IPS DF 6.9 (cell line): ENCODE measurements at regions not wholly inside any gene's neighbourhood (a gene's known extent, or its start where the extent isn't known, plus 50 kb on each side); places are given as distances from the start of the nearest gene placed in this dataset.

Experiments used
- DNase-seq: peaks from one replicate; pipeline ENCODE4 v3.0.0-alpha.2; 2013; ENCODE audit warnings: low read depth, low spot score
- H3K27ac ChIP-seq: one replicate; pipeline ENCODE4 v1.5.1; 2013; ENCODE audit warnings: low read length, control low read depth
- H3K27me3 ChIP-seq: 2 replicates; pipeline ENCODE4 v1.6.1; 2013; ENCODE audit warnings: mild to moderate bottlenecking, low read length; ENCODE audit not compliant: control insufficient read depth, insufficient read depth
- H3K36me3 ChIP-seq: 2 replicates; pipeline ENCODE4 v1.6.1; 2013; ENCODE audit warnings: low read length; ENCODE audit not compliant: control insufficient read depth, insufficient read depth
- H3K4me1 ChIP-seq: 2 replicates; pipeline ENCODE4 v1.6.1; 2013; ENCODE audit warnings: low read length; ENCODE audit not compliant: control insufficient read depth, insufficient read depth
- H3K4me3 ChIP-seq: 2 replicates; pipeline ENCODE4 v1.5.1; 2013; ENCODE audit warnings: mild to moderate bottlenecking, low read length
- H3K9me3 ChIP-seq: 2 replicates; pipeline ENCODE4 v1.6.1; 2013; ENCODE audit warnings: low read length, inconsistent platforms; ENCODE audit not compliant: control insufficient read depth, insufficient read depth
- WGBS: extraction: QIAGEN DNeasy Blood & Tissue Kit; methylation state at CpG from one replicate; pipeline ENCODE4 v1.1.7; 2013; ENCODE audit warnings: mixed read lengths, missing lambda C conversion rate; ENCODE audit not compliant: insufficient read length, insufficient coverage; 5-methylcytosine and 5-hydroxymethylcytosine counted together

DNA sequence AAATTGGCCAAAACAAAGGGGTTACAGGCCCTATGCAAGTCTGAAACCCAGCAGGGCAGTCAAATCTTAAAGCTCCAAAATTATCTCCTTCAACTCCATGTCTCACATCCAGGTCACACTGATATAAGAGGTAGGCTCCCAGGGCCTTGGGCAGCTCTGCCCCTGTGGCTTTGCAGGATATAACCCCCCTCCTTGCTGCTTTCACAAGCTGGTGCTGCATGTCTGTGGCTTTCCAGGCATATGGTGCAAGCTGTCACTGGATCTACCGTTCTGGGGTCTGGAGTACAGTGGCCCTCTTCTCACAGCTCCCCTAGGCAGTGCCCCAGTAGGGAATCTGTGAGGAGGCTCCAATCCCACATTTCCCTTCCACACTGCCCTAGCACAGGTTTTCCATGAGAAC, 519.6 kb downstream of the ETS1 start:
- H3K4me3 ChIP-seq, result no peak overlapping the region
- H3K36me3 ChIP-seq, result no peaks in the 10 kb centered on the region
- H3K4me1 ChIP-seq, result no peaks in the 10 kb centered on the region
- WGBS, result no CpG with 5 or more reads among the region's 1 CpG
- H3K9me3 ChIP-seq, result no peaks in the 10 kb centered on the region
- DNase-seq, result no peak
- H3K27me3 ChIP-seq, result no peaks in the 10 kb centered on the region
- no peak overlapping the region for H3K27ac ChIP-seq

DNA sequence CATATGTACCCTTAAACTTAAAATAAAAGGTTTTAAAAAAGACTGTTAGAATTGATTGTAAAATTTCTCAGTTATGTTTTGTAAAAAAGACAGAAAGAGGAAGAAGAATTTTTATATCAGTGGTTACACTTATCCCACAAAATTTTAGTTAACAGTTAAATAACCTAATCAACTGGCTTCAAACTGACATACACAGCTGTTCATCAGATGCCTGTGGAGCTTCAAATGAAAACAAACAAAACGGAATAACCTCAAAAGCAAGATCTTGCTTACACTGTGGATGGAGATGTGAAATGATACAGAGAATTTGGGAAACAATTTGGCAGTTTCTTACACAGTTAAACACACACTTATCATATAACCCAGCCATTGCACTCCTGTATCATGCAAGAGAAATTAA, 521.0 kb downstream of the ETS1 start:
- WGBS, result no CpG with 5 or more reads among the region's 1 CpG
- no peak for DNase-seq
- H3K4me3 ChIP-seq, result no peak overlapping the region

DNA sequence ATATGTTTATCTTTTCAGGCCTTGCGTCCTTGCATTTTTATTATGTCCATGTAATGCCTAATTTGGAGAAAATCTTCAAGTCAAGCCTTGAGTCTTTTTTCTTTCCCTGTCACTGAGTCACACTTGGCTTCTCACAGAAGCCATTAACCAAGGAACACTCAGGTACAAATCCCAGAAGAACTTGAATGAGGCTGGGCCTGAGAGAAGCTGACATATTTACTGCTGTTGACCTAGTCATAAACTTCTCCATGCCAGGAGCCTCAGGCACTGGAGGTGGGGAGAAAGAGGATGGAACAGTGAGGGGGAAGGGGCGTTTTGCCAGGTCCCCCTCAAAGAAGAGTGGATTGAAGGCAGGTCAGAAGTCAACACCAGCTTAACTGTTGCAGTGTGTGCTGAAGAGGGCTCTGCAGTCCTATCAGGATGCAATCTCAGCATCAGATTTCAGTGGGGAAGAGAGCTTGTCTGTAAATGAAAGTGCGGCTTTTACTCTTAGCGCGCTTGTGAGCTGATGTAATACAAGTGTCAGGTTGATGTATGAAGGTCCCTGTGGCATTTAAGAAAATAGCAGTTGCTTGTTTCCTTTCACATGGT, 526.0 kb downstream of the ETS1 start:
- WGBS, result no CpG with 5 or more reads among the region's 5 CpGs
- H3K27ac ChIP-seq, result no peak overlapping the region

More for the DNA sequence above, 521.0 kb downstream of the ETS1 start:
- no peaks in the 10 kb centered on the region for H3K4me1 ChIP-seq
- no peaks in the 10 kb centered on the region for H3K27me3 ChIP-seq
- no peaks in the 10 kb centered on the region for H3K9me3 ChIP-seq
- H3K36me3 ChIP-seq, result no peaks in the 10 kb centered on the region
- no peak overlapping the region for H3K27ac ChIP-seq

DNA sequence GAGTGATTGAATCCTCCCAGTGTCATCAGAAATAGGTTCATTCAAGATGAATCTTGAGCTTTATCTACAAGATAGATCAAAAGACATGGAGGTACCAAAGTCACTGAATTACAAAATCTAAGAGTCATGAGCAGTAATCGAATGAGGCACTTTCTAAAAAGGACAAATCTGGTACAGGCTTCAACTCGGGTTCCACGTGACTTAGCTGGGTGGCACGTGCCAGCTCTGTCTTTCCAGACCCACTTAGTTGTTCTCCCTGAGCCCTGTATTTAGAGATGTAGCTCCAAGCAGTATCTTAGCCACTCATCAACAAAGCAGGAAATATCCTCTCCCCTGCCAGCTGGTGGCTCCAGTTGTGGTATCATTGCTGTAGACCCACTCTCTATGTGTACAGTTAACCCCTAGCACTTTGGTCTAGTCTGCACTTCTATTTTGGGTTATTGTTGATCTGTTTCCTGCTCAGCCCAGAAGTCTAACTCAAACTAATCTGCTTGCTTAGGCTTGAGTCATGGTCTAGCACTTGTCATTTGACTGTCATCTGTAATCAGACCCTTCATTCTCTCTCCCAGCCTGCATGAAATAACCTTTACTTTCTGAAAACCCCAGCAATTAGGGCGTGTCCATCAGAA, 528.7 kb downstream of the ETS1 start:
- no peaks in the 10 kb centered on the region for H3K36me3 ChIP-seq
- no peaks in the 10 kb centered on the region for H3K9me3 ChIP-seq
- no CpG with 5 or more reads among the region's 5 CpGs for WGBS
- H3K4me1 ChIP-seq, result no peaks in the 10 kb centered on the region
- H3K27ac ChIP-seq, result no peak overlapping the region
- DNase-seq, result no peak
- no peak overlapping the region for H3K4me3 ChIP-seq
- H3K27me3 ChIP-seq, result no peaks in the 10 kb centered on the region

More for the DNA sequence above, 526.0 kb downstream of the ETS1 start:
- Histone ChIP-seq H3K27me3 (no peaks in the 10 kb centered on the region), H3K4me1 (no peaks in the 10 kb centered on the region), H3K36me3 (no peaks in the 10 kb centered on the region), H3K4me3 (no peak overlapping the region), H3K9me3 (no peaks in the 10 kb centered on the region)
- no peak for DNase-seq

DNA sequence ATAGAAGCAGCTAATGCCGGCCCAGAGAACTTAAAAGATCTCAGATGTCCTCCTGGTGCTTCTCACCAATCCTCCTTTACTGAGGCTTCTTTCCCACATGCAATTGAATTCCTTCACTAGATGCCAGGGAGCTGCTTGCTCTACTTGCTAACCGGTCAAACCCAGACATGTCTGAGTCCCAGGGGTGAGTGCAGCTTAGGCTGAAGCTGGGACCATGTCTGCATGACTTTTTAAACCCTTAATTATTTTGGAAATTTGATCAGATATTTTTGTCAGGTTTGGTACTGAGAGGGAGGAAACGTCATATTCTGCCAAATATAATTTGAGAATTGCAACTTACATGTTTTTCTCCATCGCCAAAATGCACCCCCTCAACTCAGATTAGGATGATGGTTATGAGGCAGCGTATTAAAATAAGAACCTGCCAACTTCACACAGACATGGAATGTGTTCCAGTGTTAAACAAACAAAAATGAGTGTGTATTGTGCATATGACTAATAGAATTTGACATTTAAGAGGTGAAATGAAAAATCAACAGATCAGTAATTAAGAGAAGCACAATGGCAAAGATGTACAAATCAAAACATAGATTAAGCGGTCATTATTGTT, 529.5 kb downstream of the ETS1 start:
- H3K27me3 ChIP-seq, result no peaks in the 10 kb centered on the region
- H3K36me3 ChIP-seq, result no peaks in the 10 kb centered on the region
- H3K4me1 ChIP-seq, result no peaks in the 10 kb centered on the region
- DNase-seq, result no peak
- H3K9me3 ChIP-seq, result no peaks in the 10 kb centered on the region
- no peak overlapping the region for H3K27ac ChIP-seq
- H3K4me3 ChIP-seq, result no peak overlapping the region
- WGBS, result no CpG with 5 or more reads among the region's 6 CpGs

DNA sequence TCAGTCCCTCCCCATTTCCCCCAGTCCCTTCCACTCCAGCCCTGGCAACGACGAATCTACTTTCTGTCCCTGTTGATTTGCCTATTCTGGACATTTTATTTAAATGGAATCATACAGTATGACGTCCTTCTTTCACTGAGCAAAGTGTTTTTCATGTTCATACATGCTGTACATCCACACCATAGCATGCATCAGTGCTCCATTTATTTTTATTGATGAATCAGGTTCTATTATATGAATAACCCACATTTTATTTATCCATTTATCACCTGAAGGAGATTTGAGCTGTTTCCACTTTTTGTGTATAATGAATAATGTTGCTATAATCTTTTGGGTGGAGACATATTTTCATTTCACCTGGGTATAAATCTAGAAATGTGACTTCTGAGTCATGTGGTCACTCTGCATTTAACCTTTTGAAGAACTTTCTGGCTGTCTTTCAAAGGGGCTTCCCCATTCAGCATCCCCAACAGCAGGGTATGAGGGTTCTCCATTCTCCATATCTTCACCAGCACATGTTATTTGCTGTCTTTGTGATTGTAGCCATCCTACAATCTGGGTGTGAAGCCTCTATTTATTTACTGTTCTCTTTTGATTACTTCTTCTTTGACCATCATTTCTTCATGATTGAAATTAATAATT, 531.7 kb downstream of the ETS1 start:
- DNase-seq, result no peak
- no peaks in the 10 kb centered on the region for H3K4me1 ChIP-seq
- no peak overlapping the region for H3K4me3 ChIP-seq
- H3K27me3 ChIP-seq, result no peaks in the 10 kb centered on the region
- no peak overlapping the region for H3K27ac ChIP-seq
- no peaks in the 10 kb centered on the region for H3K9me3 ChIP-seq
- WGBS, result no CpG with 5 or more reads among the region's 3 CpGs
- H3K36me3 ChIP-seq, result no peaks in the 10 kb centered on the region

DNA sequence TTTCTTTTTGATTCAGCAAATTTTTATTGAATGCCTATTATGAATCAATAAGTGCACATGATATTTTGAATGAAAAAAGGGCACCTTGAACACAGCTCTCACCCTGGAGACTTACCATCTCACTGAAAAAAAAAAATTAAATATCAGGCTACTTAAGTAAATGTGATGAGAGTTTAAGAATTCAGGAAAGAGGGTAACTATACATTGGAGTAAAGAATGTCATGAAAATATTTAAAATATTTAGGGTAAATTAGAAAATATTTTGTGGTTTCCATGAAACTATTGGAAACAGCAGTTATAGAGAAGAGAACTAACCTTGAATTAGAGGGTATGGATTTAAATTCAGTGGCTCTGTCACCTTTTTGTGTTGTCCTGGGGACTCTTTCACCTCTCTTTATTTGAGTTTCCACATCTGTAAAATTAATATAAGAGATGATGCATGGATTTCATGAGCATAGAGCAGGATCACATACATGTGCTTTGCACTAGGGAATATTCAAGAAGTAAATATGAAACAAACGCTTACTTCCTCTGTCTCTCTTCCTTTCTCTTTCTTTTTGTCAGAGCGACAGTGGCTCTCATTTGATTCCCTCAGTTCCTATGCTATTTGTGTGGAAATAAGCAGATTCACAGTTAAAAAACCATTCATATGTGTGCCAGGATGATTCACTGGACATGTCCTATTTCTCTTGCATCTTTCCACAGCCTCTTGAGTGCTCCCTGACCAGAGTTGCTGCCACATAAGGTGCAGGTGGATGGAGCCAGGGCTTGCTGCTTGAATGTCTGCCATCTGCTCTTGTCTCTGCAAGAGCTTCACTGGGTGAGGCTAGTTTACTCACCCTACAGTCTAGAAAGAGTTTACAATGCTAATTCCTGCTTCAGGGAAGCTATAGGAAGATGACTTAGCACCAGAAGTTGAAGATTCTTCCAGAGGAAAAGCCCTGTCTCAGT, 533.1 kb downstream of the ETS1 start:
- Histone ChIP-seq H3K4me1 (no peaks in the 10 kb centered on the region), H3K27ac (no peak overlapping the region), H3K27me3 (no peaks in the 10 kb centered on the region), H3K36me3 (no peaks in the 10 kb centered on the region), H3K9me3 (no peaks in the 10 kb centered on the region), H3K4me3 (no peak overlapping the region)
- WGBS, result no CpG with 5 or more reads among the region's 2 CpGs
- DNase-seq, result no peak

DNA sequence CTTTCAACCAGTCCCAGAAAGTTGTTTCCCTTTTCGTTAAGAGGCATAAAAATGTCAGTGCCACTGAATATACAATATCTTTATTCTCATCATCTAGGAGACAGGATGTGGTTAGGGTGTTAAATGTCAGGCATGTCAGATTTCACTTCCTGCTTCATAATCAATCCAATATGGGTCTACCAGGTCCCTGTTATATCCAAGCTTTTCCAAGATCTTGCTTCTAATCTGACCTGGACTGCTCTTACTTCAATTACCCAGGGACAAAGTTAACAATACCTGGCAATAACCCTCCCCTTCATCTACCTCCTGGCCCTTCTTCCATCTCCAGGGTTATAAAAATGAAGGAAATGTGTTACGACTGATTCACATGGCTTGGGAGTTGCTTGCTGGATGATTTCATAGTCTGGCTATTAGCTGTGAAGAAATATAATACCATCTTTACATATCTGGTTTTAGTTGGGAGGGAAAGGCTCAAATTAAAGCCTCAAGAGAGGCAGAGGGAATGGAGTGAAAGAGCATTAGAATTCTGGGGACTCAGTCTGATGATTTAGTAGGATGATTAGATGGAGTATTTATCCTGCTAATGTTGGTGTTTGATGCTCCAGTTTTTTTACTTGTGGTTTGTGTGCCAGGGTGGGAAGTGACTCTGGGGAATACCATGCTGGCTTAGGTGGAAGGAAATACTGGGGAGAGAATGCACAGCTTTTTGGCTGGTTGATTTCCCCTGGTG, 534.3 kb downstream of the ETS1 start:
- no peak overlapping the region for H3K27ac ChIP-seq
- H3K4me3 ChIP-seq, result no peak overlapping the region
- H3K9me3 ChIP-seq, result no peaks in the 10 kb centered on the region
- H3K4me1 ChIP-seq, result no peaks in the 10 kb centered on the region
- no peaks in the 10 kb centered on the region for H3K36me3 ChIP-seq
- no peaks in the 10 kb centered on the region for H3K27me3 ChIP-seq
- DNase-seq, result no peak
- WGBS, result no CpG with 5 or more reads among the region's 2 CpGs

DNA sequence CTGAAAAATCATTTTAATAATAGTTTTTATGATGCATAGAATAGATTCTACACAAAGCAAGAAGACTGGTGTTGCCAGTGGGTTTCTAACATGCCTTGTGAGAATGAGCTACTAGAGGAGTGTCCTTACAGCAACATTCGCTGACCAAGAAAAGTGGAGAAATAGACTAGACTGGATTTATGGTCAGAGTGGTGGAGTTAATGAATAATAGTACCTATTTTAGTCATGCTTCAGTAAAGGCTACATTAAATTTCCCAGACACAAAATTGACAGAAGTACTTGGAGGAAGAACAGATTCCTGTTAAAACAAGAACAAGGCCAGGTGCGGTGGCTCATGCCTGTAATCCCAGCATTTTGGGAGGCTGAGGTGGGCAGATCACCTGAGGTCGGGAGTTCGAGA, 539.2 kb downstream of the ETS1 start:
- Histone ChIP-seq H3K4me1 (no peaks in the 10 kb centered on the region), H3K36me3 (no peaks in the 10 kb centered on the region), H3K27me3 (no peaks in the 10 kb centered on the region), H3K9me3 (no peaks in the 10 kb centered on the region), H3K4me3 (no peak overlapping the region), H3K27ac (no peak overlapping the region)
- no peak for DNase-seq
- no CpG with 5 or more reads among the region's 4 CpGs for WGBS
